Spleen (tissue), 7 donors: ENCODE measurements at regions not wholly inside any gene's neighbourhood (a gene's known extent, or its start where the extent isn't known, plus 50 kb on each side); places are given as distances from the start of the nearest gene placed in this dataset.

ENCODE experiments used
- POLR2A ChIP-seq, 3 donors: fragments of 450-650 bp; IDR thresholded peaks; one replicate each; pipeline ENCODE4 v1.5.1; 2017; ENCODE audit warnings: antibody characterized with exemption in 3 of 3, mild to moderate bottlenecking in 1 of 3
- TF ChIP-seq, protein P1 (sequence below), 11 experiments: fragments of 200-600 bp in 7 of 11; fragments of 450-650 bp in 4 of 11; sonication (generic) in 4 of 11; IDR thresholded peaks in 8 of 11; conservative IDR thresholded peaks in 3 of 11; 1 replicate in 7 of 11; 2 replicates in 4 of 11; pipeline versions ENCODE4 v1.4.0 to v1.8.0; 2016 to 2021; ENCODE audit warnings: antibody characterized with exemption in 11 of 11, inconsistent platforms in 4 of 11, mild to moderate bottlenecking in 1 of 11
- donor health status: DM: no; HTN: no; CAD: no; lungs with moderate emphysema.
- donor health status: DM: no; HTN: no; CAD: no.
- donor health status: DM: no; HTN: no; CAD: no.

DNA sequence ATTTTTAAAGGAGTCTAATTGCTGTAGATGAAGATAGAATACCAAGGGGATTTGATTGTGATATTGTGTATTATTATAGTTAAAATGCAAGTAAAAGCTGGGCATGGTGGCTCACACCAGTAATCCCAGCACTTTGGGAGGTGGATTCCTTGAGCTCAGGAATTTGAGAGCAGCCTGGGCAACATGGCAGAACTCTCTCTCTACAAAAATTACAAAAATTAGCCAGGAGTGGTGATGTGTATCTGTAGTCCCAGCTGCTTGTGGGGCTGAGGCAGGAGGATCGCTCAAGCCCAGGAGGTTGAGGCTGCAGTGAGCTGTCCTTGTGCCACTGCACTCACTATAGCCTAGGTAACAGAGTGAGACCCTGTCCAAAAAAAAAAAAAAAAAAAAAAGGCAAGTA lies 687.0 kb downstream of the NUP35 start:
- TF ChIP-seq POLR2A (IDR thresholded peaks at IDR 0.05), result no peak
- TF ChIP-seq, protein P1, sequence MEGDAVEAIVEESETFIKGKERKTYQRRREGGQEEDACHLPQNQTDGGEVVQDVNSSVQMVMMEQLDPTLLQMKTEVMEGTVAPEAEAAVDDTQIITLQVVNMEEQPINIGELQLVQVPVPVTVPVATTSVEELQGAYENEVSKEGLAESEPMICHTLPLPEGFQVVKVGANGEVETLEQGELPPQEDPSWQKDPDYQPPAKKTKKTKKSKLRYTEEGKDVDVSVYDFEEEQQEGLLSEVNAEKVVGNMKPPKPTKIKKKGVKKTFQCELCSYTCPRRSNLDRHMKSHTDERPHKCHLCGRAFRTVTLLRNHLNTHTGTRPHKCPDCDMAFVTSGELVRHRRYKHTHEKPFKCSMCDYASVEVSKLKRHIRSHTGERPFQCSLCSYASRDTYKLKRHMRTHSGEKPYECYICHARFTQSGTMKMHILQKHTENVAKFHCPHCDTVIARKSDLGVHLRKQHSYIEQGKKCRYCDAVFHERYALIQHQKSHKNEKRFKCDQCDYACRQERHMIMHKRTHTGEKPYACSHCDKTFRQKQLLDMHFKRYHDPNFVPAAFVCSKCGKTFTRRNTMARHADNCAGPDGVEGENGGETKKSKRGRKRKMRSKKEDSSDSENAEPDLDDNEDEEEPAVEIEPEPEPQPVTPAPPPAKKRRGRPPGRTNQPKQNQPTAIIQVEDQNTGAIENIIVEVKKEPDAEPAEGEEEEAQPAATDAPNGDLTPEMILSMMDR (IDR thresholded peaks at IDR 0.05 in 8 of 11, conservative IDR thresholded peaks at IDR 0.05 in 3 of 11), result no peak
